ENCODE measurements at regions not wholly inside any gene's neighbourhood (a gene's known extent, or its start where the extent isn't known, plus 50 kb on each side); places are given as distances from the start of the nearest gene placed in this dataset.

- Histone ChIP-seq H3K9me3 (no peaks in the 10 kb centered on the region), H3K27me3 (peaks cover 0 to 6% (median 0%) of the 10 kb centered on the region in 4 donors), H3K4me1 (no peaks in the 10 kb centered on the region), H3K27ac (no peak overlapping the region), H3K36me3 (no peaks in the 10 kb centered on the region), H3K4me3 (no peak overlapping the region)
- TF ChIP-seq POLR2A (IDR thresholded peaks at IDR 0.05) (no peak), POLR2AphosphoS5 (IDR thresholded peaks at IDR 0.05) (no peak), EP300 (IDR thresholded peaks at IDR 0.05) (no peak), CTCF (IDR thresholded peaks at IDR 0.05) (no peak)
- no peak for ATAC-seq (ENCODE audit: low FRiP score in 2 of 2)
- DNase-seq = no peak
- 59 to 61% methylated on average over 6 of the region's 6 CpGs for WGBS, 2 donors
Observed at GRCh38 chr1:11358984-11359383, 86.0 kb downstream of the UBIAD1 start.

- 68 to 73% methylated on average over 16 of the region's 16 CpGs for WGBS, 2 donors
- no peak for DNase-seq
- no peak for ATAC-seq (ENCODE audit: low FRiP score in 2 of 2)
- Histone ChIP-seq H3K27ac (no peak overlapping the region), H3K36me3 (no peaks in the 10 kb centered on the region), H3K4me3 (no peak overlapping the region), H3K9me3 (no peaks in the 10 kb centered on the region), H3K27me3 (no peaks in the 10 kb centered on the region), H3K4me1 (no peaks in the 10 kb centered on the region)
- no peak for TF ChIP-seq POLR2AphosphoS5 (IDR thresholded peaks at IDR 0.05)
- TF ChIP-seq EP300 (IDR thresholded peaks at IDR 0.05) = no peak
- TF ChIP-seq CTCF (IDR thresholded peaks at IDR 0.05) = no peak
Observed at GRCh38 chr1:11362547-11363021, 89.6 kb downstream of the UBIAD1 start.

- ATAC-seq (ENCODE audit: low FRiP score in 2 of 2) (peak in 1 of 2 donors; percentile 21), DNase-seq (no peak)
- no peaks in the 10 kb centered on the region for H3K27me3 ChIP-seq
- no peaks in the 10 kb centered on the region for H3K36me3 ChIP-seq
- WGBS, 2 donors = 47 to 56% methylated on average over 6 to 7 of the region's 7 CpGs
- TF ChIP-seq CTCF (IDR thresholded peaks at IDR 0.05) (peak in 4 of 6 experiments; percentile 18 to 29 (median 25)), POLR2AphosphoS5 (IDR thresholded peaks at IDR 0.05) (no peak)
- H3K4me3 ChIP-seq = no peak overlapping the region
- no peaks in the 10 kb centered on the region for H3K4me1 ChIP-seq
- no peaks in the 10 kb centered on the region for H3K9me3 ChIP-seq
- H3K27ac ChIP-seq = no peak overlapping the region
Observed at GRCh38 chr1:11364170-11364569, 91.2 kb downstream of the UBIAD1 start.

GRCh38 chr1:11365744-11366387, 92.9 kb downstream of the UBIAD1 start:
- Histone ChIP-seq H3K4me3 (no peak overlapping the region), H3K4me1 (no peaks in the 10 kb centered on the region), H3K27ac (no peak overlapping the region), H3K27me3 (no peaks in the 10 kb centered on the region), H3K9me3 (no peaks in the 10 kb centered on the region), H3K36me3 (no peaks in the 10 kb centered on the region)
- WGBS, 2 donors = 76 to 84% methylated on average over 9 of the region's 9 CpGs
- DNase-seq (no peak), ATAC-seq (ENCODE audit: low FRiP score in 2 of 2) (no peak)
- no peak for TF ChIP-seq EP300 (IDR thresholded peaks at IDR 0.05)
- no peak for TF ChIP-seq POLR2A (IDR thresholded peaks at IDR 0.05)
- no peak for TF ChIP-seq CTCF (IDR thresholded peaks at IDR 0.05)
- TF ChIP-seq POLR2AphosphoS5 (IDR thresholded peaks at IDR 0.05) = no peak
